C1 segment of cervical spinal cord (tissue), 14 donors: ENCODE measurements at regions not wholly inside any gene's neighbourhood (a gene's known extent, or its start where the extent isn't known, plus 50 kb on each side); places are given as distances from the start of the nearest gene placed in this dataset.

ENCODE experiments used
- DNase-seq, 14 donors: peaks; one replicate each; lab custom pipeline; 2025; lab: John Stamatoyannopoulos, UW

- no peak for DNase-seq
Observed at GRCh38 chr7:138169441-138169851, 93.2 kb downstream of the AKR1D1 start.

GRCh38 chr7:138170298-138170697 is 94.0 kb downstream of the AKR1D1 start:
- DNase-seq = no peak

GRCh38 chr7:138170959-138171703 is 94.9 kb downstream of the AKR1D1 start:
- no peak for DNase-seq

GRCh38 chr7:138173548-138173947 is 97.3 kb downstream of the AKR1D1 start:
- no peak for DNase-seq

- DNase-seq = no peak
Observed at GRCh38 chr7:138176060-138176459, 99.8 kb downstream of the AKR1D1 start.

- no peak for DNase-seq
Observed at GRCh38 chr7:138184191-138184590, 107.9 kb downstream of the AKR1D1 start.

GRCh38 chr7:138185132-138185908 is 109.1 kb downstream of the AKR1D1 start:
- no peak for DNase-seq

GRCh38 chr7:138186951-138187351 is 110.7 kb downstream of the AKR1D1 start:
- DNase-seq = peak in 2 of 14 donors; percentile 8 to 15

GRCh38 chr7:138188290-138188858 is 112.1 kb downstream of the AKR1D1 start:
- no peak for DNase-seq

GRCh38 chr7:138194567-138194966 is 118.3 kb downstream of the AKR1D1 start:
- DNase-seq = no peak

GRCh38 chr7:138195151-138195571 is 118.9 kb downstream of the AKR1D1 start:
- DNase-seq = no peak

GRCh38 chr7:138196503-138196946 is 120.3 kb downstream of the AKR1D1 start:
- DNase-seq = peak in 1 of 14 donors; percentile 1

- no peak for DNase-seq
Observed at GRCh38 chr7:138196971-138197896, 121.0 kb downstream of the AKR1D1 start.

- DNase-seq = no peak
Observed at GRCh38 chr7:138204285-138204981, 128.2 kb downstream of the AKR1D1 start.

- no peak for DNase-seq
Observed at GRCh38 chr7:138204982-138205298, 128.7 kb downstream of the AKR1D1 start.

- DNase-seq = no peak
Observed at GRCh38 chr7:138205614-138206150, 129.4 kb downstream of the AKR1D1 start.

- DNase-seq = no peak
Observed at GRCh38 chr7:138207555-138207971, 131.3 kb downstream of the AKR1D1 start.

- no peak for DNase-seq
Observed at GRCh38 chr7:138208142-138208570, 131.9 kb downstream of the AKR1D1 start.

- DNase-seq = no peak
Observed at GRCh38 chr7:138208864-138209263, 132.6 kb downstream of the AKR1D1 start.

- no peak for DNase-seq
Observed at GRCh38 chr7:138212314-138212713, 136.1 kb downstream of the AKR1D1 start.

- DNase-seq = no peak
Observed at GRCh38 chr7:138214926-138215325, 138.7 kb downstream of the AKR1D1 start.
